PC-9 (cell line): ENCODE measurements at regions not wholly inside any gene's neighbourhood (a gene's known extent, or its start where the extent isn't known, plus 50 kb on each side); places are given as distances from the start of the nearest gene placed in this dataset.

ENCODE experiments used
- CTCF ChIP-seq: fragments of 200-600 bp; sonication (generic); conservative IDR thresholded peaks from 2 replicates; pipeline ENCODE4 v1.6.1; 2017; ENCODE audit warnings: mixed run types, antibody characterized with exemption, mild to moderate bottlenecking, moderate library complexity
- EZH2 ChIP-seq: fragments of 200-600 bp; sonication (generic); IDR thresholded peaks from 2 replicates; pipeline ENCODE4 v1.8.0; 2017; ENCODE audit warnings: antibody characterized with exemption, low read depth

DNA sequence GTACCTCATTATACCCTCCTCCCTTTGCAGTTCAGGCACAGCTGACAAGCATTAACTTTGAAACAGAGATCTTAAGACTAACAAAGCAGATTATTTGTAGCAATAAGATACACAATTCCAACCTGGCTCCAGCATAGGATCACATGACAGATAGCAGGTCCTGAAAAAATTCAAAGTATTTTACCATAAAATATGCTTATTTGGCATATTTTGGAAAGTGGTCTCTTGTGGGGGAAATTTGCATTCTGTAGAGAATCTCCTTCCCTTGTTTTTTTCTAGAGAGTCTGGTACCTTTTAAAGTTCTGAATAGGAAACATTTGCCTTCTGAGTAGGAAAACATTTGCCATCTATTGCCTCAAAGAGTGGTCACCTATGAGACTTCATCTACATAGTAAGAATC, 212.8 kb upstream of the SH3BP4 start:
- TF ChIP-seq CTCF (no peak), EZH2 (no peak)
